Epithelial cell of esophagus (primary cell): ENCODE measurements at regions not wholly inside any gene's neighbourhood (a gene's known extent, or its start where the extent isn't known, plus 50 kb on each side); places are given as distances from the start of the nearest gene placed in this dataset.

Experiments used
- DNase-seq: peaks from one replicate; pipeline ENCODE4 v3.0.0; 2010; ENCODE audit warnings: low read depth
- H3K4me3 ChIP-seq: 2 replicates; pipeline ENCODE4 v1.5.1; 2011; ENCODE audit warnings: mild to moderate bottlenecking, low read length, control low read depth
- TF ChIP-seq, protein P1 (sequence below): IDR thresholded peaks from 2 replicates; pipeline ENCODE4 v1.5.1; 2011; ENCODE audit warnings: low read depth, mild to moderate bottlenecking, low read length, control low read depth, inconsistent platforms; ENCODE audit not compliant: insufficient read depth; ENCODE audit errors: missing control alignments

GRCh38 chr21:38134084-38134873 is 122.5 kb upstream of the KCNJ15 start:
- TF ChIP-seq, protein P1, sequence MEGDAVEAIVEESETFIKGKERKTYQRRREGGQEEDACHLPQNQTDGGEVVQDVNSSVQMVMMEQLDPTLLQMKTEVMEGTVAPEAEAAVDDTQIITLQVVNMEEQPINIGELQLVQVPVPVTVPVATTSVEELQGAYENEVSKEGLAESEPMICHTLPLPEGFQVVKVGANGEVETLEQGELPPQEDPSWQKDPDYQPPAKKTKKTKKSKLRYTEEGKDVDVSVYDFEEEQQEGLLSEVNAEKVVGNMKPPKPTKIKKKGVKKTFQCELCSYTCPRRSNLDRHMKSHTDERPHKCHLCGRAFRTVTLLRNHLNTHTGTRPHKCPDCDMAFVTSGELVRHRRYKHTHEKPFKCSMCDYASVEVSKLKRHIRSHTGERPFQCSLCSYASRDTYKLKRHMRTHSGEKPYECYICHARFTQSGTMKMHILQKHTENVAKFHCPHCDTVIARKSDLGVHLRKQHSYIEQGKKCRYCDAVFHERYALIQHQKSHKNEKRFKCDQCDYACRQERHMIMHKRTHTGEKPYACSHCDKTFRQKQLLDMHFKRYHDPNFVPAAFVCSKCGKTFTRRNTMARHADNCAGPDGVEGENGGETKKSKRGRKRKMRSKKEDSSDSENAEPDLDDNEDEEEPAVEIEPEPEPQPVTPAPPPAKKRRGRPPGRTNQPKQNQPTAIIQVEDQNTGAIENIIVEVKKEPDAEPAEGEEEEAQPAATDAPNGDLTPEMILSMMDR: no peak
- DNase-seq: peak; percentile 45
- no peak overlapping the region for H3K4me3 ChIP-seq

DNA sequence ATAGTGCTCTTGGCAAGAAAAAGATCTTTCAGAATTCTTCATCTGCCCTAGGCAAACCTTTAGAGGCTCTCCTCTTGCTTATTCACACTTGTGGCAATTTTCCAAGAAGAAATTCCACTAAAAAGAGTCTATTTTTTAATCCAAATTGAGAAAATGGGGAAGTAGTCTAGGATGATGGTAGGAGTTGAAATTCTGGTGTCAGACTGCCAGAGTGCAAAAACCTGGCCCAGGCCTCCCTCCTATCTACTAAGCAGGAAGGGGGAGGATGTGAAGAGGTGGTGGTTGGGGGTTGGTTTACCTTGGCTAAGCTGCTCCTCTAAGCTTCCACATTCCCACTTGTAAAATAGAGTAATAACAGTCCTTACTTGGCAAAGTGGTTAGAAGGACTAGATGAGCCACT is 120.6 kb upstream of the KCNJ15 start:
- peak; percentile 36 for DNase-seq
- TF ChIP-seq, protein P1: no peak
- no peak overlapping the region for H3K4me3 ChIP-seq

- TF ChIP-seq, protein P1: no peak
- no peak overlapping the region for H3K4me3 ChIP-seq
- peak; percentile 98 for DNase-seq
Measured at GRCh38 chr21:38139380-38140168, 117.2 kb upstream of the KCNJ15 start.

- peak; percentile 83 for DNase-seq
- TF ChIP-seq, protein P1: no peak
- no peak overlapping the region for H3K4me3 ChIP-seq
Measured at GRCh38 chr21:38140207-38140903, 116.4 kb upstream of the KCNJ15 start.

- TF ChIP-seq, protein P1: no peak
- H3K4me3 ChIP-seq: no peak overlapping the region
- no peak for DNase-seq
Measured at GRCh38 chr21:38142224-38142623, 114.6 kb upstream of the KCNJ15 start.

- TF ChIP-seq, protein P1: no peak
- DNase-seq: no peak
- no peak overlapping the region for H3K4me3 ChIP-seq
Measured at GRCh38 chr21:38144193-38144592, 112.6 kb upstream of the KCNJ15 start.
